IgD-negative memory B cell (primary cell): ENCODE measurements at regions not wholly inside any gene's neighbourhood (a gene's known extent, or its start where the extent isn't known, plus 50 kb on each side); places are given as distances from the start of the nearest gene placed in this dataset.

ENCODE experiments used
- H3K27ac Mint-ChIP-seq, 3 donors: one replicate each; pipeline ENCODE4 v1.8.0; 2020 to 2022; ENCODE audit warnings: mild to moderate bottlenecking in 3 of 3, mixed read lengths in 3 of 3, moderate library complexity in 1 of 3
- H3K27me3 Mint-ChIP-seq: one replicate; pipeline ENCODE4 v1.8.0; 2021; ENCODE audit warnings: mixed read lengths
- H3K36me3 Mint-ChIP-seq: one replicate; pipeline ENCODE4 v1.8.0; 2020; ENCODE audit warnings: mild to moderate bottlenecking, mixed read lengths
- H3K4me1 Mint-ChIP-seq, 3 donors: one replicate each; pipeline ENCODE4 v1.8.0; 2020 to 2022; ENCODE audit warnings: mixed read lengths in 3 of 3, mild to moderate bottlenecking in 1 of 3
- H3K4me3 Mint-ChIP-seq, 4 donors: one replicate each; pipeline ENCODE4 v1.8.0; 2020 to 2022; ENCODE audit warnings: mild to moderate bottlenecking in 4 of 4, mixed read lengths in 4 of 4, moderate library complexity in 3 of 4
- H3K9me3 Mint-ChIP-seq, 3 donors: one replicate each; pipeline ENCODE4 v1.8.0; 2020 to 2021; ENCODE audit warnings: mixed read lengths in 3 of 3, mild to moderate bottlenecking in 1 of 3

GRCh38 chr18:67285583-67285982, 230.9 kb downstream of the DSEL start:
- Mint-ChIP-seq H3K4me1 (no peaks in the 10 kb centered on the region), H3K27me3 (no peaks in the 10 kb centered on the region), H3K27ac (no peak overlapping the region), H3K36me3 (no peaks in the 10 kb centered on the region), H3K4me3 (no peak overlapping the region), H3K9me3 (peaks cover 0 to 2% (median 0%) of the 10 kb centered on the region in 3 donors)

DNA sequence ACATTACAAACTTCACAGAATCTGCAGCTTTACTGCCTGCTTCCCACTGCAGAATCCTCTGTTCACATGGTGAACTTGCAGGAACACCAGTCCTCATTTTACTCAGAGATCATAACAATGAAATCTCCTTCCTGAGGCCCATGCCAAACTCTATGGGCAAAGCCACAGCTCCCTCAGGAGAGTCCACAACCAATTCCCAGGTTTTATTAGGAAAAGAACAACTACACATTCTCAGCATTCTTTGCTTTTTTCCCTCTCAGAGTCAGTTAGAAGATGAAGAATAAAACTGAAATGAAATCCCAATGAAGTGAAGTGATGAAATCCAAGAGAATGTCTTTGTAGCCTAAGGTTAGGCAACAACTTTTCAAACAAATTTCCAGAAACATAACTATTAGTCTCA, 233.7 kb downstream of the DSEL start:
- H3K4me1 Mint-ChIP-seq: no peaks in the 10 kb centered on the region
- peaks cover 0 to 2% (median 0%) of the 10 kb centered on the region in 3 donors for H3K9me3 Mint-ChIP-seq
- H3K27ac Mint-ChIP-seq: no peak overlapping the region
- H3K27me3 Mint-ChIP-seq: no peaks in the 10 kb centered on the region
- H3K36me3 Mint-ChIP-seq: no peaks in the 10 kb centered on the region
- no peak overlapping the region for H3K4me3 Mint-ChIP-seq

DNA sequence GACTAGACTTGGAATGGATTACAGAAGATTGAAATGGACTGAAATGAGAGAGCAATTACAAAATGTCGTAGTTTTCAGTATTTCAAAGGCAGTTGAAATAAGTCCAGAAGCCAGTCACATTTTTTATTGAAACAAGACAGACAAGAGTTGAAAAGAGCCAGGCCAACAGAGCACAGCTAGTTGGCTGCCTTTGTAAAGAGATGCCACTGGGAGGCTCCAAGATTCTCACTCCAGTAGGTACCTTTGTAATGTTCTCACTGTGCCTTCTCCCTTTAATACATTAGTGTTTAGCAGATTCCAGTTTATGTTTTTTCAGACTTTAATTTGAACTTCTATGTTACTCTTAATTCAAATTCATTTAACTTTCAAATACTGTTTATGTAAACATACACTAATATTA, 234.8 kb downstream of the DSEL start:
- Mint-ChIP-seq H3K27me3 (no peaks in the 10 kb centered on the region), H3K4me1 (no peaks in the 10 kb centered on the region), H3K36me3 (no peaks in the 10 kb centered on the region), H3K9me3 (peaks cover 0 to 2% (median 0%) of the 10 kb centered on the region in 3 donors), H3K4me3 (no peak overlapping the region), H3K27ac (no peak overlapping the region)

DNA sequence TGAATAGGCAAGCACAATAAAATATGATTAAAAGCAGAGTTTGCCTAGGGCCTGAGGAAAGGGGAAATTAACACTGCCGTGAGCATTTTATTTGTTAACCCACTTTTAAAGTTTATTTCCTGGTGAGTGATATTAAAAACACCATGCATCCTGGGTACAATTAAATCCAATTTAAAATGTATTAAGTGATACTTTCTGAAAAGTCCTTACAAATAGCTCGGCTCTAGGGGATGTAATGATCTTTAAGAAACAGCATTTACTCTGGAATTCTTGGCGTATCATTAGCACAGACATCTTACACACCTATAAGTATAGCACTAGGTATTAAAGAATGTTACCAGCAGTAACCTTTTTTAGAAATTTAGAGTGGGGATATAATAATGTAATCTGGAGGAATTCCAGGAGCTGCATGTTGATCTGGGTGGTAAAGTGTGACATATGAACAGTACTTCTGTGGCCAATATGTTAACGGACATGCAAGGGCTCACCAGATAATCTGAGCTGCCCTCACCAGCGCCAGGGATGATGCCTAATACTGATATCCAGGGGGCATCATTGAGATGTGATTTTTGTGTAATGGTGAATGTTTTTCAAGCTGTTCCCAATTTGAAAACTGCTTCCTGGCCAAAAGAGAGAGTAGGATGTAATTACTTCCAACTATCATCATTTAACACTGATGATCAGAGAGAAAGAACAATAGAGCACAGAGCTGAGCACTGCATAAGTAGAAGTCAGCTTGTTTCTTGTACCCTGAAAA, 235.9 kb downstream of the DSEL start:
- Mint-ChIP-seq H3K27me3 (no peaks in the 10 kb centered on the region), H3K36me3 (no peaks in the 10 kb centered on the region), H3K4me3 (no peak overlapping the region), H3K27ac (no peak overlapping the region), H3K4me1 (no peaks in the 10 kb centered on the region), H3K9me3 (peaks cover 0 to 2% (median 0%) of the 10 kb centered on the region in 3 donors)

DNA sequence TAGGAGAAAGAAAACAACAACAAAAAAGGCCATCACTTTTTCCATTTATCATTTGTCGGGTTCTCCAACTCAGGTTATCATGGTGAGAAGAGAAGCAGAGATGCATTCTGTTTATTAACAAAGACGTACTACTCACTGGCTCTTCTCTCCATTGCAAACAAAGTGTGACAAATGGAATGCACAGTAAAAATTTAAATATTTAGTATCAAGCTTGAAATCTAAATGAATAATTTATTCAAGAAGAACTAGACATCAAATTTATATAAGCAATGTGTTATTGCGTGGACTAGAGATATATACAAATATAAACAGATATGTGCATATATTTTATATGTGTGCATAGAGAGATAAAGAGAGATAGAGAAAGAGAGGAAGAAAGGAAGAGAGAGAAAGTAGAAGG, 236.5 kb downstream of the DSEL start:
- no peak overlapping the region for H3K27ac Mint-ChIP-seq
- H3K9me3 Mint-ChIP-seq: peaks cover 0 to 2% (median 0%) of the 10 kb centered on the region in 3 donors
- H3K4me3 Mint-ChIP-seq: no peak overlapping the region
- H3K27me3 Mint-ChIP-seq: no peaks in the 10 kb centered on the region
- H3K4me1 Mint-ChIP-seq: no peaks in the 10 kb centered on the region
- H3K36me3 Mint-ChIP-seq: no peaks in the 10 kb centered on the region

DNA sequence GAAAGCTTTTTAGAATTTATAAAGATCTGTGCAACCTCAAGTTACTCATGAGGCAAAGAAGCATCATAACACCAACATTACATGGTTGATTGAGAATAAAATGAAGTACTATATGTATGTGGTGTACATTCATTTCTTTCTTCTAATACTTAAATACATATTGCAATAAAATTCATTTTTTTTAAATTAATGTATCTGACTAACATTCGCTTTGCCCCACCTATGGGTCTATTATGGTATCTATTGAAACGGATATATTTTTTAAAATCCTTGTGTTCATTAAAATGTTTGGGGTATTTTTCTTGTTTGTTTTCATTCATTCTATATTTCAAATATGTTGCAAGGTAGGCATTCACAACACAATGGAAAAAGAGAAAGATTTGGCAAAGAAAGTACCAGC, 237.5 kb downstream of the DSEL start:
- no peak overlapping the region for H3K27ac Mint-ChIP-seq
- no peaks in the 10 kb centered on the region for H3K36me3 Mint-ChIP-seq
- no peak overlapping the region for H3K4me3 Mint-ChIP-seq
- no peaks in the 10 kb centered on the region for H3K27me3 Mint-ChIP-seq
- no peaks in the 10 kb centered on the region for H3K4me1 Mint-ChIP-seq
- peaks cover 0 to 2% (median 0%) of the 10 kb centered on the region in 3 donors for H3K9me3 Mint-ChIP-seq

GRCh38 chr18:67276638-67277037, 239.9 kb downstream of the DSEL start:
- no peaks in the 10 kb centered on the region for H3K4me1 Mint-ChIP-seq
- H3K27me3 Mint-ChIP-seq: no peaks in the 10 kb centered on the region

DNA sequence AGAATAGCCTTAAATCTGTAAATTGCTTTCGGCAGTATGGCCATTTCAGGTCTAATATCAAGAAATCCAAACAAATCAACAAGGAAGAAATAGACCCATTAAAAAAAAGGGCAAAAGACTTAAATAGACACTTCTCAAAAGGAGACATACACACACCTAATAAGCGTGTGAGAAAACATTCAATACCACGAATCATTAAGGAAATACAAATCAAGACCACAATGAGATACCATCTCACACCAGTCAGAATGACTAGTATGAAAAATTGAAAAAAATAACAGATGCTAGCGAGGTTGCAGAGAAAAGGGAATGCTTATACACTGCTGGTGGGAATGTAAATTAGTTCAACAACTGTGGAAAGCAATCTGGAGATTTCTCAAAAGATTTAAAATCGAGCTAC, 243.2 kb downstream of the DSEL start:
- Mint-ChIP-seq H3K4me3 (no peak overlapping the region), H3K9me3 (peaks cover 0 to 4% (median 0%) of the 10 kb centered on the region in 3 donors), H3K4me1 (no peaks in the 10 kb centered on the region), H3K36me3 (no peaks in the 10 kb centered on the region), H3K27ac (no peak overlapping the region), H3K27me3 (no peaks in the 10 kb centered on the region)

More at GRCh38 chr18:67276638-67277037, 239.9 kb downstream of the DSEL start:
- Mint-ChIP-seq H3K9me3 (peaks cover 0 to 4% (median 2%) of the 10 kb centered on the region in 3 donors), H3K27ac (no peak overlapping the region), H3K36me3 (no peaks in the 10 kb centered on the region), H3K4me3 (no peak overlapping the region)

DNA sequence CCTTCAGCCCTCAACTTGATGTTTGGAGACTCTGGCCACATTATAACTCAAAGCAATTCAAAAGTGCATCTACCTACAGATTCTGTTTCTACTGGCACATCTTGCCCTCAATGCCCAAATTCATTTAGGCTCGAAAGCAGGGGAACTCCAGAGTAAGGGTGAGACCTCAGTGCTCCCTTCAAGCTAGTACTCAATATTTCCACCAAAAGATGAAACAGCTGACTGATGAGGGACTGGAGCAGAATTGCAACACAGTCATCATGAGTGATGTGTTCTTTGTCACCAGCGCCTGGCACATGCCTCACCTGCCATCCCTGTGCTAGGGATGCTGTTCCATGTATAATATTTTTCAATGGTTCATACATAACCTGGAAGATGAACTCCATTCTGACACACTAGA, 247.3 kb downstream of the DSEL start:
- H3K36me3 Mint-ChIP-seq: no peaks in the 10 kb centered on the region
- H3K27me3 Mint-ChIP-seq: no peaks in the 10 kb centered on the region
- no peak overlapping the region for H3K27ac Mint-ChIP-seq
- peaks cover 0 to 4% (median 0%) of the 10 kb centered on the region in 3 donors for H3K9me3 Mint-ChIP-seq
- no peaks in the 10 kb centered on the region for H3K4me1 Mint-ChIP-seq
- H3K4me3 Mint-ChIP-seq: peak overlapping the region in 1 of 4 donors; percentile 18

DNA sequence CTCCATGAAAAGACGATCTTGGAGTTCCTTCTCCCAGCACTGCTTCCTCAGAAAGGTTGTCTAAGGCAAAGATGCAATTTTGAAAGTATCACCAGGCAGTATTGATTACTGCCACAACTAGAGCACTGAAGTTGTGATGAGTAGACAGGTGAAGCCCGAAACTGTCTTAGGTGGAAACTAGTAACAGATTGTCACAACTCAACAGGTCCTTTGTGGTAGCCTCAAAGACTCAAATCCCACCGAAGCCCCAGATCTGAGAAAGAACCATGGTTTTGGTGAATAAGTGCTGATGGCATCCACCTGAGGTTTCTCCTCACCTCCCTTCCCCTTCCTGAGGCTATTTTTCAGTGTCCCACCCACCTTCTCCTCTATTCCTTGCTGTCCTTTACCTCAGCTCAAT, 248.0 kb downstream of the DSEL start:
- H3K27ac Mint-ChIP-seq: no peak overlapping the region
- H3K27me3 Mint-ChIP-seq: no peaks in the 10 kb centered on the region
- H3K4me3 Mint-ChIP-seq: no peak overlapping the region
- peaks cover 0 to 4% (median 0%) of the 10 kb centered on the region in 3 donors for H3K9me3 Mint-ChIP-seq
- H3K36me3 Mint-ChIP-seq: no peaks in the 10 kb centered on the region
- no peaks in the 10 kb centered on the region for H3K4me1 Mint-ChIP-seq

DNA sequence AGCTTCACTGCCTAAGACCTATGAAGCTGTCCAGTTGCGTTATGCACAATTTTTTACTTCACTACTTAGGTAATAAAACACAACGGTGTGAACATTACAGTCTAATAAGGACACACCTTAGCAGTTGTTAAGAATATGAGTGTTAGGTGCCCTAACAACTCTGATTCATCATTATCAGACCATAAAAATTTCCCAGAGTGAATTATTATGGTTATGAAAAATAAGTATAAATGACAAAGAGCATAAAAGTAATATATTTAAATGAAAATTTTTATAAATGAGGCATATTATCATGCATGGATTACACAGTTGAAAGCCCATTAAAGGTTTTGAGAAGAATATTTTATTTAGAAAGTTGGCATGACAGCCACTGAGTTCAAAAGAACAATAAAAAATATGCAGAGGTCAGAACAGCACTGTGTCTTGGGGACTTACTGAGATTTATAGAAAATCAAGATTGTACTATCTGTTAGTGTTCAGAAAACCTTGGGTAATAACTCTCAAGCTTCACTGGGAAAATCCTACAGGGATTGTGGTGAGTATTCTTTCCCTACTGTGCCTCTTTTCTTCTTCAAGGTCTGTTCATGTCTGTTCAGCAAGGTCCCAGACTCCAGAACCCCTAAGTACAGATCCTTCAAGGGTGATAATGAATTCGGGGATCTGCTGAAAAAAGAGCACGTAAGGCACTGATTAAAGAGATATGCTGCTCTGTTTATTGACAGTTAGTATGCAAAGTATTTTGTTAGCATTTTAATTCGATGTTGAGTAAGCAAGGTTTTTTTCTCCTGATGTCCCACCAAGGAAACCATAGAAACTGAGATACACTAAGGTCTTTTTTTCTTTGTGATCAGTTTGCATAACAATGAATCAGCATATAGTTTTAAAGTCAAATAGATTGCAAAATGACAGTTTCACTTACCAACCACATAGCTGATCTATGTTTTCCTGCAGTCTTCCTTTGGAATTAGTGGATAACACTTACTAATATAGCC, 250.0 kb downstream of the DSEL start:
- H3K27ac Mint-ChIP-seq: no peak overlapping the region
- H3K9me3 Mint-ChIP-seq: no peaks in the 10 kb centered on the region
- no peaks in the 10 kb centered on the region for H3K4me1 Mint-ChIP-seq
- H3K27me3 Mint-ChIP-seq: no peaks in the 10 kb centered on the region
- no peak overlapping the region for H3K4me3 Mint-ChIP-seq
- no peaks in the 10 kb centered on the region for H3K36me3 Mint-ChIP-seq

GRCh38 chr18:67265464-67266245, 250.9 kb downstream of the DSEL start:
- no peaks in the 10 kb centered on the region for H3K36me3 Mint-ChIP-seq
- no peaks in the 10 kb centered on the region for H3K4me1 Mint-ChIP-seq
- peak overlapping the region in 1 of 4 donors; percentile 39 for H3K4me3 Mint-ChIP-seq
- no peaks in the 10 kb centered on the region for H3K27me3 Mint-ChIP-seq
- H3K27ac Mint-ChIP-seq: no peak overlapping the region
- H3K9me3 Mint-ChIP-seq: no peaks in the 10 kb centered on the region

DNA sequence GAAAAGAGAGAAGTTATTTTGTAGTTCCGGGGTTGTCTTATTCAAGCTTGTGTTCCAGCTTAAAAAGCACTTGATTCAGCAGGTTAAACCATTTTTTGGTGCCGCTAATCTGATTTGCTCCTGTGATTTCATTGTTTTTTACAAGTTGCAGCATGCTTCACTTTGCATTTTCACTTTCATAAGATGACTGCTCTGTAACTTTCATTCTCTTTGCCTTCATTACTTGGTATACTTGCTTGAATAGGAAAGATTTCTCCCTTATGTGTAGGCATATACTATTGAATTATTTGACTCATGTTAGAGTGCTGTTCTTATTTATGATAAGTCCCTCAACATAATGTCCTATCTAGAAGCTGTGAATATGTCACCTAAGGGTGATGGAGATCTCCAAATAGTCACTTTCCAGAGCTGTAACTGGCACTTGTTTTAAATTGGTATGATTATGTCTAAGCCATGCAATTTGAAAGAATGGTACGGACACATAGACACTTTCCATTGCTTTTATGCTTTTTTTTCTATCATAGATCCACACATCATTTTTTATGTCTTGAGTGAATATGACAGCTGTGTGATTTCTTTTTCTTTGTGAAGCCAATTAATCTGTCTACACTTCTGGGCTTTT, 254.5 kb downstream of the DSEL start:
- H3K36me3 Mint-ChIP-seq: no peaks in the 10 kb centered on the region
- H3K4me3 Mint-ChIP-seq: no peak overlapping the region
- no peak overlapping the region for H3K27ac Mint-ChIP-seq
- no peaks in the 10 kb centered on the region for H3K9me3 Mint-ChIP-seq
- no peaks in the 10 kb centered on the region for H3K4me1 Mint-ChIP-seq
- no peaks in the 10 kb centered on the region for H3K27me3 Mint-ChIP-seq

- no peak overlapping the region for H3K4me3 Mint-ChIP-seq
- H3K4me1 Mint-ChIP-seq: no peaks in the 10 kb centered on the region
- H3K27me3 Mint-ChIP-seq: no peaks in the 10 kb centered on the region
- H3K9me3 Mint-ChIP-seq: no peaks in the 10 kb centered on the region
- no peak overlapping the region for H3K27ac Mint-ChIP-seq
- no peaks in the 10 kb centered on the region for H3K36me3 Mint-ChIP-seq
These were observed 255.7 kb downstream of the DSEL start for GRCh38 chr18:67260841-67261240.
